Epithelial cell of esophagus (primary cell): ENCODE measurements at regions not wholly inside any gene's neighbourhood (a gene's known extent, or its start where the extent isn't known, plus 50 kb on each side); places are given as distances from the start of the nearest gene placed in this dataset.

Experiments
- DNase-seq: peaks from one replicate; pipeline ENCODE4 v3.0.0; 2010; ENCODE audit warnings: low read depth
- H3K4me3 ChIP-seq: 2 replicates; pipeline ENCODE4 v1.5.1; 2011; ENCODE audit warnings: mild to moderate bottlenecking, low read length, control low read depth
- CTCF ChIP-seq: IDR thresholded peaks from 2 replicates; pipeline ENCODE4 v1.5.1; 2011; ENCODE audit warnings: low read depth, mild to moderate bottlenecking, low read length, control low read depth, inconsistent platforms; ENCODE audit not compliant: insufficient read depth; ENCODE audit errors: missing control alignments

- DNase-seq = no peak
- H3K4me3 ChIP-seq = no peak overlapping the region
- TF ChIP-seq CTCF = no peak
Measured at GRCh38 chr17:55652114-55652823, 70.4 kb downstream of the TMEM100 start.

GRCh38 chr17:55649957-55650597 is 72.6 kb downstream of the TMEM100 start:
- H3K4me3 ChIP-seq = no peak overlapping the region
- no peak for DNase-seq
- no peak for TF ChIP-seq CTCF

- no peak for DNase-seq
- H3K4me3 ChIP-seq = no peak overlapping the region
- TF ChIP-seq CTCF = no peak
Measured at GRCh38 chr17:55648086-55648485, 74.6 kb downstream of the TMEM100 start.

- no peak for TF ChIP-seq CTCF
- no peak overlapping the region for H3K4me3 ChIP-seq
- DNase-seq = no peak
Measured at GRCh38 chr17:55645361-55645760, 77.3 kb downstream of the TMEM100 start.

GRCh38 chr17:55644346-55644745 is 78.3 kb downstream of the TMEM100 start:
- H3K4me3 ChIP-seq = no peak overlapping the region
- no peak for DNase-seq
- no peak for TF ChIP-seq CTCF

GRCh38 chr17:55642741-55643140 is 79.9 kb downstream of the TMEM100 start:
- no peak for DNase-seq
- H3K4me3 ChIP-seq = no peak overlapping the region
- no peak for TF ChIP-seq CTCF

- peak; percentile 66 for DNase-seq
- TF ChIP-seq CTCF = peak; percentile 58
- H3K4me3 ChIP-seq = no peak overlapping the region
Measured at GRCh38 chr17:55641676-55642081, 81.0 kb downstream of the TMEM100 start.
